H1 (cell line): ENCODE measurements at regions not wholly inside any gene's neighbourhood (a gene's known extent, or its start where the extent isn't known, plus 50 kb on each side); places are given as distances from the start of the nearest gene placed in this dataset.

ENCODE experiments used
- CTCF ChIA-PET: fragments of 300-600 bp; sonication (Branson Sonifier 250); formaldehyde crosslinking; loops from one replicate; lab custom pipeline; 2021; ENCODE audit not compliant: partially characterized antibody; lab: Charles Lee
- POLR2A ChIA-PET: fragments of 300-600 bp; sonication (Branson Sonifier 250); formaldehyde crosslinking; loops from one replicate; lab custom pipeline; 2021; ENCODE audit warnings: inconsistent platforms; ENCODE audit not compliant: partially characterized antibody; lab: Charles Lee
- DNase-seq, 2 experiments: peaks; one replicate each; pipeline versions ENCODE4 v3.0.0 to v3.0.0-alpha.2; 2010 to 2022; ENCODE audit warnings: low spot score in 2 of 2, low read depth in 1 of 2, mixed read lengths in 1 of 2
- FAIRE-seq: peaks from 2 replicates; lab custom pipeline; 2011; peaks lifted over from hg19 to GRCh38; lab: Jason Lieb, UNC
- H2AFZ ChIP-seq: 2 replicates; pipeline ENCODE4 v1.8.1; 2012; ENCODE audit warnings: low read length, inconsistent platforms
- H2AK5ac ChIP-seq: 2 replicates; pipeline ENCODE4 v1.6.1; 2013; ENCODE audit warnings: low read depth, low read length
- H2BK120ac ChIP-seq: replicated peaks from 2 replicates; pipeline ENCODE3; 2013; ENCODE audit warnings: low read depth, low read length, inconsistent platforms
- H2BK12ac ChIP-seq: 2 replicates; pipeline ENCODE4 v1.6.1; 2013; ENCODE audit warnings: low read depth, low read length
- H2BK15ac ChIP-seq: 2 replicates; pipeline ENCODE4 v1.6.1; 2013; ENCODE audit warnings: low read length
- H2BK20ac ChIP-seq: 2 replicates; pipeline ENCODE4 v1.6.1; 2013; ENCODE audit warnings: low read length
- H2BK5ac ChIP-seq: 2 replicates; pipeline ENCODE4 v1.6.1; 2013; ENCODE audit warnings: low read depth, low read length
- H3K14ac ChIP-seq: 2 replicates; pipeline ENCODE4 v1.6.1; 2013; ENCODE audit warnings: inconsistent platforms; ENCODE audit not compliant: insufficient read length
- H3K18ac ChIP-seq: 2 replicates; pipeline ENCODE4 v1.6.1; 2013; ENCODE audit warnings: low read length; ENCODE audit errors: extremely low read depth
- H3K23ac ChIP-seq: 2 replicates; pipeline ENCODE4 v1.6.1; 2013; ENCODE audit warnings: inconsistent platforms; ENCODE audit not compliant: insufficient read length
- H3K23me2 ChIP-seq: 2 replicates; pipeline ENCODE4 v1.6.1; 2013; ENCODE audit warnings: low read depth, low read length
- H3K27ac ChIP-seq: 2 replicates; pipeline ENCODE4 v1.6.1; 2011; ENCODE audit warnings: low read depth, low read length, inconsistent platforms
- H3K27me3 ChIP-seq, 4 experiments: replicated peaks in 1 of 4; 1 replicate in 1 of 4; 2 replicates in 3 of 4; pipeline versions ENCODE4 v1.6.1 to v1.8.1; 2011 to 2013; ENCODE audit warnings: low read length in 3 of 4, mild to moderate bottlenecking in 3 of 4, inconsistent platforms in 2 of 4, mixed read lengths in 2 of 4, moderate library complexity in 1 of 4; ENCODE audit not compliant: control insufficient read depth in 3 of 4, insufficient read depth in 3 of 4; ENCODE audit errors: extremely low read depth in 1 of 4
- H3K36me3 ChIP-seq, 4 experiments: 2 replicates each; pipeline versions ENCODE4 v1.6.1 to v1.8.1; 2011 to 2013; ENCODE audit warnings: mild to moderate bottlenecking in 4 of 4, low read length in 3 of 4, moderate library complexity in 2 of 4, control low read depth in 1 of 4, inconsistent platforms in 1 of 4; ENCODE audit not compliant: insufficient read depth in 4 of 4, control insufficient read depth in 2 of 4
- H3K4ac ChIP-seq: replicated peaks from 2 replicates; pipeline ENCODE3; 2013; ENCODE audit warnings: low read length, low read depth, mixed read lengths, inconsistent platforms; ENCODE audit not compliant: insufficient read length
- H3K4me1 ChIP-seq, 4 experiments: replicated peaks in 1 of 4; 1 replicate in 1 of 4; 2 replicates in 3 of 4; pipeline versions ENCODE4 v1.6.1 to v1.8.1; 2011 to 2013; ENCODE audit warnings: low read length in 3 of 4, inconsistent platforms in 2 of 4, mixed read lengths in 1 of 4; ENCODE audit not compliant: insufficient read depth in 4 of 4, control insufficient read depth in 3 of 4
- H3K4me2 ChIP-seq, 2 experiments: 2 replicates each; pipeline versions ENCODE4 v1.6.1 to v1.8.1; 2011 to 2013; ENCODE audit warnings: low read depth in 2 of 2, low read length in 2 of 2, control low read depth in 1 of 2, inconsistent platforms in 1 of 2, mild to moderate bottlenecking in 1 of 2; ENCODE audit not compliant: insufficient read depth in 1 of 2
- H3K4me3 ChIP-seq, 4 experiments: fragments of 200-600, 300-600 bp in 1 of 4; sonication (generic), shearing (Covaris generic), sonication (Bioruptor Twin) in 1 of 4; 2 replicates each; pipeline versions ENCODE4 v1.5.1 to v1.8.1; 2011 to 2016; ENCODE audit warnings: low read length in 4 of 4, low read depth in 3 of 4, control low read depth in 2 of 4, inconsistent platforms in 2 of 4, mild to moderate bottlenecking in 2 of 4, mixed read lengths in 1 of 4, moderate library complexity in 1 of 4; ENCODE audit not compliant: insufficient read depth in 2 of 4; ENCODE audit errors: extremely low read depth in 1 of 4
- H3K56ac ChIP-seq: replicated peaks from 2 replicates; pipeline ENCODE3; 2013; ENCODE audit warnings: low read depth, mild to moderate bottlenecking, mixed read lengths, low read length, inconsistent platforms; ENCODE audit not compliant: insufficient read length
- H3K79me1 ChIP-seq: 2 replicates; pipeline ENCODE4 v1.6.1; 2013; ENCODE audit warnings: low read depth, low read length, control low read depth
- H3K79me2 ChIP-seq, 2 experiments: 2 replicates each; pipeline versions ENCODE4 v1.6.1 to v1.8.1; 2012 to 2013; ENCODE audit warnings: low read length in 2 of 2, mild to moderate bottlenecking in 2 of 2, inconsistent platforms in 1 of 2; ENCODE audit not compliant: insufficient read depth in 2 of 2, control insufficient read depth in 1 of 2
- H3K9ac ChIP-seq, 4 experiments: replicated peaks in 1 of 4; 1 replicate in 1 of 4; 2 replicates in 3 of 4; pipeline versions ENCODE4 v1.6.1 to v1.8.1; 2011 to 2013; ENCODE audit warnings: low read depth in 3 of 4, low read length in 3 of 4, control low read depth in 2 of 4, mild to moderate bottlenecking in 2 of 4, moderate library complexity in 2 of 4, inconsistent platforms in 1 of 4; ENCODE audit errors: extremely low read depth in 1 of 4
- H3K9me3 ChIP-seq, 2 experiments: 2 replicates each; pipeline versions ENCODE4 v1.6.1 to v1.8.1; 2012 to 2013; ENCODE audit warnings: mild to moderate bottlenecking in 2 of 2, moderate library complexity in 2 of 2, control low read depth in 1 of 2, inconsistent platforms in 1 of 2, low read depth in 1 of 2, low read length in 1 of 2, mixed read lengths in 1 of 2; ENCODE audit not compliant: insufficient read depth in 2 of 2
- H4K20me1 ChIP-seq, 2 experiments: replicated peaks in 1 of 2; 2 replicates each; pipeline versions ENCODE3 to v1.8.1; 2011 to 2013; ENCODE audit warnings: inconsistent platforms in 2 of 2, low read length in 2 of 2, mild to moderate bottlenecking in 1 of 2; ENCODE audit not compliant: insufficient read depth in 2 of 2, control insufficient read depth in 1 of 2
- H4K5ac ChIP-seq: 2 replicates; pipeline ENCODE4 v1.6.1; 2013; ENCODE audit warnings: low read length, low read depth, mixed read lengths, inconsistent platforms; ENCODE audit not compliant: insufficient read length
- H4K8ac ChIP-seq: 2 replicates; pipeline ENCODE4 v1.8.0; 2013; ENCODE audit warnings: mild to moderate bottlenecking, moderate library complexity, low read length, inconsistent platforms; ENCODE audit not compliant: insufficient read depth; ENCODE audit errors: extremely low read depth
- H4K91ac ChIP-seq: replicated peaks from 2 replicates; pipeline ENCODE3; 2013; ENCODE audit warnings: low read length, mixed read lengths, inconsistent platforms; ENCODE audit not compliant: insufficient read length
- CREB1 ChIP-seq: IDR thresholded peaks from 2 replicates; pipeline ENCODE4 v1.6.1; 2012; ENCODE audit warnings: inconsistent platforms
- EGR1 ChIP-seq: IDR thresholded peaks from 2 replicates; pipeline ENCODE4 v1.6.1; 2011; ENCODE audit warnings: low read depth, low read length, borderline replicate concordance
- GABPA ChIP-seq: IDR thresholded peaks from 2 replicates; pipeline ENCODE4 v1.6.1; 2011; ENCODE audit warnings: mild to moderate bottlenecking, low read length, moderate library complexity, borderline replicate concordance; ENCODE audit not compliant: insufficient read depth
- KDM1A ChIP-seq: fragments of 200-600, 300-600 bp; sonication (generic); IDR thresholded peaks from 2 replicates; pipeline ENCODE4 v1.7.1; 2016; ENCODE audit warnings: mild to moderate bottlenecking, low read length, borderline replicate concordance
- KDM4A ChIP-seq: IDR thresholded peaks from one replicate; pipeline ENCODE4 v1.7.1; 2012; ENCODE audit warnings: low read depth, mild to moderate bottlenecking, moderate library complexity, low read length, inconsistent platforms; ENCODE audit not compliant: severe bottlenecking
- POLR2AphosphoS5 ChIP-seq: IDR thresholded peaks from 2 replicates; pipeline ENCODE4 v1.6.1; 2011; ENCODE audit warnings: low read depth, low read length
- RXRA ChIP-seq: IDR thresholded peaks from 2 replicates; pipeline ENCODE4 v1.6.1; 2011; ENCODE audit warnings: low read depth, mild to moderate bottlenecking, low read length, moderate library complexity; ENCODE audit not compliant: insufficient read depth
- SAP30 ChIP-seq: fragments of 300-600 bp; sonication (generic); IDR thresholded peaks from 2 replicates; pipeline ENCODE4 v1.7.1; 2012; ENCODE audit warnings: low read length, moderate library complexity, mild to moderate bottlenecking, inconsistent platforms; ENCODE audit not compliant: insufficient read depth, insufficient replicate concordance
- SIRT6 ChIP-seq: IDR thresholded peaks from one replicate; pipeline ENCODE4 v1.7.1; 2012; ENCODE audit warnings: low read length, inconsistent platforms
- SP1 ChIP-seq: IDR thresholded peaks from 2 replicates; pipeline ENCODE4 v1.6.1; 2011; ENCODE audit warnings: low read depth, low read length
- SRF ChIP-seq: IDR thresholded peaks from 2 replicates; pipeline ENCODE4 v1.6.1; 2011; ENCODE audit warnings: mild to moderate bottlenecking, low read depth, low read length, moderate library complexity
- SUZ12 ChIP-seq: fragments of 200-600 bp; sonication (generic); IDR thresholded peaks from 2 replicates; pipeline ENCODE4 v1.6.1; 2012; ENCODE audit warnings: mild to moderate bottlenecking, inconsistent platforms, low read length, moderate library complexity, mixed read lengths
- TEAD4 ChIP-seq: IDR thresholded peaks from 2 replicates; pipeline ENCODE4 v1.6.1; 2012; ENCODE audit warnings: low read depth, low read length, inconsistent platforms, mixed read lengths
- WGBS, 2 experiments: shearing (Covaris generic) in 1 of 2; methylation state at CpG; one replicate each; pipeline versions ENCODE4 v1.1.6 to v1.1.7; 2013 to 2015; ENCODE audit warnings: low lambda C conversion rate in 2 of 2, mixed read lengths in 2 of 2, inconsistent platforms in 1 of 2, low coverage in 1 of 2, missing lambda C conversion rate in 1 of 2; ENCODE audit not compliant: insufficient replicate concordance in 2 of 2, insufficient coverage in 1 of 2, insufficient read length in 1 of 2; ENCODE audit errors: extremely low coverage in 1 of 2, missing lambda C conversion rate in 1 of 2; 5-methylcytosine and 5-hydroxymethylcytosine counted together
- TF ChIP-seq, protein P1 (sequence below): IDR thresholded peaks from 2 replicates; pipeline ENCODE4 v1.6.1; 2012; ENCODE audit warnings: inconsistent platforms

GRCh38 chr2:128771401-128771800 is 452.7 kb upstream of the HS6ST1 start:
- FAIRE-seq (no peak), DNase-seq (peak in 1 of 2 experiments; percentile 2)
- no peaks in the 10 kb centered on the region for H3K79me2 ChIP-seq
- no peak overlapping the region for H3K9ac ChIP-seq
- H2BK20ac ChIP-seq: no peak overlapping the region
- TF ChIP-seq SP1 (no peak), CREB1 (no peak), KDM4A (no peak), RXRA (no peak), POLR2AphosphoS5 (no peak), KDM1A (no peak), SIRT6 (no peak), SRF (no peak), EGR1 (no peak), SUZ12 (no peak), SAP30 (no peak), GABPA (no peak), TEAD4 (no peak)
- TF ChIP-seq, protein P1, sequence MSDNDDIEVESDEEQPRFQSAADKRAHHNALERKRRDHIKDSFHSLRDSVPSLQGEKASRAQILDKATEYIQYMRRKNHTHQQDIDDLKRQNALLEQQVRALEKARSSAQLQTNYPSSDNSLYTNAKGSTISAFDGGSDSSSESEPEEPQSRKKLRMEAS: no peak
- H3K4me3 ChIP-seq: no peak overlapping the region
- H4K20me1 ChIP-seq: no peaks in the 10 kb centered on the region
- no peak overlapping the region for H2BK120ac ChIP-seq
- H3K27me3 ChIP-seq: no peaks in the 10 kb centered on the region
- no peak overlapping the region for H4K91ac ChIP-seq
- H3K56ac ChIP-seq: no peak overlapping the region
- no peak overlapping the region for H2BK5ac ChIP-seq
- H3K4ac ChIP-seq: no peak overlapping the region
- H3K27ac ChIP-seq: no peak overlapping the region
- no peak overlapping the region for H3K4me2 ChIP-seq
- no peak overlapping the region for H4K5ac ChIP-seq
- H4K8ac ChIP-seq: no peak overlapping the region
- 98% methylated on average over 2 of the region's 2 CpGs; no CpG with 5 or more reads in 1 of the 2 experiments for WGBS, 2 experiments
- ChIA-PET CTCF (interaction anchor here (1.4 kb wide), 1 partner anchor 12 kb away, joined by 3 read pairs; no protein-coding TSS in a partner anchor), POLR2A (interaction anchor here (0.8 kb wide), 1 partner anchor 15 kb away, joined by 3 read pairs; no protein-coding TSS in a partner anchor)
- no peak overlapping the region for H3K23ac ChIP-seq
- H3K4me1 ChIP-seq: peaks cover 0 to 5% (median under 1%) of the 10 kb centered on the region in 4 experiments; a peak in 3 of 7 replicates
- peak overlapping the region; percentile 60; the same call in 1 of the 2 replicates for H2AFZ ChIP-seq
- no peaks in the 10 kb centered on the region; the same call in 1 of the 2 replicates for H3K23me2 ChIP-seq
- H2BK12ac ChIP-seq: no peak overlapping the region; the same call in 1 of the 2 replicates
- no peak overlapping the region for H3K18ac ChIP-seq
- no peak overlapping the region for H3K14ac ChIP-seq
- H2AK5ac ChIP-seq: no peak overlapping the region
- H3K9me3 ChIP-seq: no peaks in the 10 kb centered on the region
- no peaks in the 10 kb centered on the region for H3K36me3 ChIP-seq
- H3K79me1 ChIP-seq: no peaks in the 10 kb centered on the region
- no peak overlapping the region for H2BK15ac ChIP-seq
